ENCODE measurements at regions not wholly inside any gene's neighbourhood (a gene's known extent, or its start where the extent isn't known, plus 50 kb on each side); places are given as distances from the start of the nearest gene placed in this dataset.

GRCh38 chr18:10350661-10351060 is 103.8 kb upstream of the APCDD1 start:
- no peak for DNase-seq (ENCODE audit: low read depth)
- no peak for TF ChIP-seq CTCF (IDR thresholded peaks at IDR 0.05; ENCODE audit: insufficient read depth, low read depth, low read length, missing control alignments)
- no peak overlapping the region for H3K4me3 ChIP-seq (ENCODE audit: low read depth, low read length)

- H3K4me3 ChIP-seq (ENCODE audit: low read depth, low read length) = no peak overlapping the region
- TF ChIP-seq CTCF (IDR thresholded peaks at IDR 0.05; ENCODE audit: insufficient read depth, low read depth, low read length, missing control alignments) = no peak
- no peak for DNase-seq (ENCODE audit: low read depth)
Measured at GRCh38 chr18:10351219-10351818, 103.1 kb upstream of the APCDD1 start.

GRCh38 chr18:10351858-10352257 is 102.6 kb upstream of the APCDD1 start:
- DNase-seq (ENCODE audit: low read depth) = no peak
- H3K4me3 ChIP-seq (ENCODE audit: low read depth, low read length) = no peak overlapping the region
- TF ChIP-seq CTCF (IDR thresholded peaks at IDR 0.05; ENCODE audit: insufficient read depth, low read depth, low read length, missing control alignments) = no peak

- no peak for DNase-seq (ENCODE audit: low read depth)
- no peak overlapping the region for H3K4me3 ChIP-seq (ENCODE audit: low read depth, low read length)
- no peak for TF ChIP-seq CTCF (IDR thresholded peaks at IDR 0.05; ENCODE audit: insufficient read depth, low read depth, low read length, missing control alignments)
Measured at GRCh38 chr18:10352671-10353070, 101.8 kb upstream of the APCDD1 start.

- H3K4me3 ChIP-seq (ENCODE audit: low read depth, low read length) = no peak overlapping the region
- DNase-seq (ENCODE audit: low read depth) = no peak
- no peak for TF ChIP-seq CTCF (IDR thresholded peaks at IDR 0.05; ENCODE audit: insufficient read depth, low read depth, low read length, missing control alignments)
Measured at GRCh38 chr18:10353791-10354190, 100.6 kb upstream of the APCDD1 start.

- H3K4me3 ChIP-seq (ENCODE audit: low read depth, low read length) = no peak overlapping the region
Measured at GRCh38 chr18:10354241-10354811, 100.1 kb upstream of the APCDD1 start.

More at GRCh38 chr18:10354241-10354811, 100.1 kb upstream of the APCDD1 start:
- DNase-seq (ENCODE audit: low read depth) = no peak
- TF ChIP-seq CTCF (IDR thresholded peaks at IDR 0.05; ENCODE audit: insufficient read depth, low read depth, low read length, missing control alignments) = no peak
